BJ (cell line): ENCODE measurements at regions not wholly inside any gene's neighbourhood (a gene's known extent, or its start where the extent isn't known, plus 50 kb on each side); places are given as distances from the start of the nearest gene placed in this dataset.

Source experiments
- CTCF ChIA-PET: fragments of 350-600 bp; formaldehyde crosslinking; extraction: SDS; loops from one replicate; lab custom pipeline; 2021; ENCODE audit warnings: antibody characterized with exemption, inconsistent platforms; lab: Yijun Ruan, JAX
- POLR2A ChIA-PET: fragments of 300-600 bp; sonication (Branson Sonifier 250); formaldehyde crosslinking; extraction: SDS; loops from one replicate; lab custom pipeline; 2021; ENCODE audit warnings: antibody characterized with exemption; lab: Charles Lee
- DNase-seq: peaks from one replicate; pipeline ENCODE4 v3.0.0-alpha.2; 2011; ENCODE audit warnings: low read depth
- H3K27me3 ChIP-seq: 2 replicates; pipeline ENCODE4 v1.6.0; 2011; ENCODE audit warnings: low read length; ENCODE audit not compliant: control insufficient read depth, insufficient read depth
- H3K36me3 ChIP-seq: 2 replicates; pipeline ENCODE4 v1.5.1; 2011; ENCODE audit warnings: low read length; ENCODE audit not compliant: control insufficient read depth, insufficient read depth
- H3K4me3 ChIP-seq: 2 replicates; pipeline ENCODE4 v1.5.1; 2011; ENCODE audit warnings: low read depth, mild to moderate bottlenecking, control low read depth, low read length
- TF ChIP-seq, protein P1 (sequence below): IDR thresholded peaks from 2 replicates; pipeline ENCODE4 v1.5.1; 2011; ENCODE audit warnings: low read depth, mild to moderate bottlenecking, control low read depth, inconsistent platforms, low read length, moderate library complexity; ENCODE audit not compliant: insufficient read depth

DNA sequence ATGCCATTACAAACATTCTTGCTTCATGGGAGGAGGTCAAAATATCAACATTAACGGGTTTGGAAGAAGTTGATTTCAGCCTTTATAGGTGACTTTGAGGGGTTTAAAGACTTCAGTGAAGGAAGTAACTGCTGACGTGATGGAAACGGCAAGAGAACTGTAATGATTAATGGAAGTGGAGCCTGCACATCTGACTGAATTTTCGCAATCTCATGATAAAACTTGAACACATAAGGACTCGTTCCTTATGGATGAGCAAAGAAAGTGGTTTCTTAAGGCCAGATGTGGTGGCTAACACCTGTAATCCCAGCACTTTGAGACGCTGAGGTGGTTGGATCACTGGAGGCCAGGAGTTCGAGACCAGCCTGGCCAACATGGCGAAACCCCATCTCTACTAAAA lies 226.1 kb downstream of the BCAS1 start:
- DNase-seq, result no peak
- Histone ChIP-seq H3K27me3 (no peaks in the 10 kb centered on the region), H3K4me3 (no peak overlapping the region), H3K36me3 (no peaks in the 10 kb centered on the region)
- TF ChIP-seq, protein P1, sequence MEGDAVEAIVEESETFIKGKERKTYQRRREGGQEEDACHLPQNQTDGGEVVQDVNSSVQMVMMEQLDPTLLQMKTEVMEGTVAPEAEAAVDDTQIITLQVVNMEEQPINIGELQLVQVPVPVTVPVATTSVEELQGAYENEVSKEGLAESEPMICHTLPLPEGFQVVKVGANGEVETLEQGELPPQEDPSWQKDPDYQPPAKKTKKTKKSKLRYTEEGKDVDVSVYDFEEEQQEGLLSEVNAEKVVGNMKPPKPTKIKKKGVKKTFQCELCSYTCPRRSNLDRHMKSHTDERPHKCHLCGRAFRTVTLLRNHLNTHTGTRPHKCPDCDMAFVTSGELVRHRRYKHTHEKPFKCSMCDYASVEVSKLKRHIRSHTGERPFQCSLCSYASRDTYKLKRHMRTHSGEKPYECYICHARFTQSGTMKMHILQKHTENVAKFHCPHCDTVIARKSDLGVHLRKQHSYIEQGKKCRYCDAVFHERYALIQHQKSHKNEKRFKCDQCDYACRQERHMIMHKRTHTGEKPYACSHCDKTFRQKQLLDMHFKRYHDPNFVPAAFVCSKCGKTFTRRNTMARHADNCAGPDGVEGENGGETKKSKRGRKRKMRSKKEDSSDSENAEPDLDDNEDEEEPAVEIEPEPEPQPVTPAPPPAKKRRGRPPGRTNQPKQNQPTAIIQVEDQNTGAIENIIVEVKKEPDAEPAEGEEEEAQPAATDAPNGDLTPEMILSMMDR, result no peak
- ChIA-PET CTCF (no interaction called here), POLR2A (no interaction called here)

DNA sequence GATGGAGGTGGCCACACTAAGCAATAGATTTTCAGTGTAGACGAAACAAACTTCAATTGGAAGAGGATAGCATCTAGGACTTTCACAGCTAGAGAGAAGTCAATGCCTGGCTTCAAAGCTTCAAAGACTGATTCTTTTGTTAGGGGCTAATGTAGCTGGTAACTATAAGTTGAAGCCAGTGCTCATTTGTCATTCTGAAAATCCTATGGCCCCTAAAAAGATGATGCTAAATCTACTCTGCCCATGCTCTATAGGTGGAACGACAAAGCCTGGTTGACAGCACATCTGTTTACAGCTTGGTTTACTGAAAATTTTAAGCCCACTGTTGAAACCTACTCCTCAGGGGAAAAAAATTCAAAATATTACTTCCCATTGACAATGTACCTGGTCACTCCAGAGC lies 226.7 kb downstream of the BCAS1 start:
- H3K36me3 ChIP-seq, result no peaks in the 10 kb centered on the region
- ChIA-PET CTCF (no interaction called here), POLR2A (no interaction called here)
- H3K4me3 ChIP-seq, result no peak overlapping the region
- DNase-seq, result no peak
- TF ChIP-seq, protein P1, result no peak
- H3K27me3 ChIP-seq, result no peaks in the 10 kb centered on the region

DNA sequence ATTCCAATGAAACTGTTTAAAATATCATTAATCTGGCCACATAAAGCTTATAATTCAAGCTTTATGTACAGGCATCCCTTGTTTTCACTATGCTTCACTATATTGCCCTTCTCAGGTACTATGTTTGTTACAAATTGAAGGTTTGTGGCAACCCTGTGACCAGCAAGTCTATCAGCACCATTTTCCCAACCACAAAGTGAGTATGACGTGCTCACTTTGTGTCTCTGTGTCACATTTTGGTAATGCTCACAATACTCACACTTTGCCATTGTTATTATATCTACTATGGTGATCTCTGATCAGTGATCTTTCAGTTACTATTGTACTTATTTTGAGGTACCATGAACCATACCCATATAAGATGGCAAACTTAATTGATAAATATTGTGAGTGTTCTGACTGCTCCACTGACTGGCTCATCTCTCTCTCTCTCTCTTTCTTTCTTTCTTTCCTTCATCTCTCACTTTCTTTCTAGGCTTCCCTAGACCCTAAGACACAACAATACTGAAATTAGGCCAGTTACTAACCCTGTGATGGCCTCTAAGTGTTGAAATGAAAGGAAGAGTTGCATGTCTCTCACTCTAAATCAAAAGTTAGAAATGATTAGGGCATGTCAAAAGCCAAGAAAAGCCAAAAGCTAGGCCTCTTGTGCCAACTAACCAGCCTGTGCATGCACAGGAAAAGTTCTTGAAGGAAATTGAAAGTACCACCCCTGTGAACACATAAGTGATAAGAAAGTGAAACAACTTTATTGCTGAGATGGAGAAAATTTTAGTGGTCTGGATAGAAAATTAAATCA lies 227.9 kb downstream of the BCAS1 start:
- ChIA-PET POLR2A (no interaction called here), CTCF (no interaction called here)
- Histone ChIP-seq H3K27me3 (no peaks in the 10 kb centered on the region), H3K4me3 (no peak overlapping the region), H3K36me3 (no peaks in the 10 kb centered on the region)
- TF ChIP-seq, protein P1, result no peak
- DNase-seq, result no peak

DNA sequence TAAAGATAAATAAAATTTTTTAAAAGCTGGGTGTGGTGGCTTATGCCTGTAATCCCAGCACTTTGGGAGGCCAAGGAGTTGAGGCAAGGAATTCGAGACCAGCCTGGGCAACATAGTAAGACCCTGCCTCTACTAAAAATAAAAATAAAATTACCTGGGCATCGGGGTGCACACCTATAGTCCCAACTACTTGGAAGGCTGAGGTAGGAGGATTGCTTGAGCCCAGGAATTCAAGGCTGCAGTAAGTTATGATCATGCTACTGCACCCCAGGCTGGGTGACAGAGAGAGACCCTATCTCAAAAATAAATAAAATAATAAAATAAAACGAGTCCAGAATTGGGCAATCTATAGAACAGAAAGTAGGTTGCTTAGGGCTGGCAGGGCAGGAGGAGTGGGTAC lies 228.7 kb downstream of the BCAS1 start:
- ChIA-PET POLR2A (no interaction called here), CTCF (no interaction called here)
- no peak for DNase-seq
- Histone ChIP-seq H3K27me3 (no peaks in the 10 kb centered on the region), H3K36me3 (no peaks in the 10 kb centered on the region), H3K4me3 (no peak overlapping the region)
- TF ChIP-seq, protein P1, result no peak

DNA sequence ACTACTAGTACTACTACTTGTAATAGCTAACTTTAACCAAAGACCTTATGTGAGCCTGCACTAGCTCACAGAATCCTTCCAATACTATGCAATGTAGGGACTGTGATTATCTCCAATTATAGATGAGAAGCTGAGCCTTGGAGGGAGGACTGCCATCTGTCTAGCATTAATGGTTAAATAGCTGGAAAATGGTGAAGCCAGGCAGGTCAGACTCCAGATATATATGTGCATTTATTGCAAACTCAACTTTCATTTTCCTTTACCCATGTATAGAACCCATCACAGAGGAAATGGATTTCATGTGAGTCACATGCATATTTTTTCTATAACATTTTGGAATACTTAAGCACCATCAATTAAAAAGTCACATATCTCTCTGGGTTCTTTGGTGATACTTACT lies 229.9 kb downstream of the BCAS1 start:
- TF ChIP-seq, protein P1, result no peak
- H3K4me3 ChIP-seq, result no peak overlapping the region
- DNase-seq, result no peak
- H3K27me3 ChIP-seq, result no peaks in the 10 kb centered on the region
- ChIA-PET POLR2A (interaction anchor here (0.6 kb wide), 1 partner anchor 12 kb away, joined by 3 read pairs; no protein-coding TSS in a partner anchor), CTCF (interaction anchor here (0.9 to 1.6 kb wide), 2 partner anchors 9 to 31 kb away, joined by 4 to 8 read pairs; no protein-coding TSS in a partner anchor)
- no peaks in the 10 kb centered on the region for H3K36me3 ChIP-seq
